Panc1 (cell line): ENCODE measurements at regions not wholly inside any gene's neighbourhood (a gene's known extent, or its start where the extent isn't known, plus 50 kb on each side); places are given as distances from the start of the nearest gene placed in this dataset.
"Not testable (repeated sequence)": the region's sequence is repeated elsewhere in the genome, so short reads cannot be mapped to it uniquely, and the experiment has no call there.

Source experiments
- ATAC-seq: fragments of 200-7000 bp; cut with Tn5 transposase; 2 replicates; pipeline ENCODE4 v1.9.1; 2020; ENCODE audit warnings: mild to moderate bottlenecking, moderate library complexity
- BruUV-seq: library from RNA; stranded (reverse); fragments of 400-500 nt; replicated peaks from 2 replicates; lab custom pipeline; 2021; lab: Mats Ljungman, UMichigan
- CTCF ChIA-PET: fragments of 300-600 bp; sonication (Branson Sonifier 250); formaldehyde crosslinking; loops from one replicate; lab custom pipeline; 2022; ENCODE audit warnings: antibody characterized with exemption; lab: Charles Lee
- POLR2A ChIA-PET: fragments of 300-600 bp; sonication (Branson Sonifier 250); formaldehyde crosslinking; loops from one replicate; lab custom pipeline; 2022; ENCODE audit warnings: antibody characterized with exemption; lab: Charles Lee
- DNase-seq: peaks from one replicate; pipeline ENCODE4 v3.0.0-alpha.2; 2010; ENCODE audit warnings: low read depth, low spot score
- H3K27ac ChIP-seq: 2 replicates; pipeline ENCODE4 v1.5.1; 2011; ENCODE audit warnings: mild to moderate bottlenecking, low read length, inconsistent platforms
- H3K27me3 ChIP-seq: fragments of 200-500 bp; sonication (Bioruptor generic); 2 replicates; pipeline ENCODE4 v1.6.0; 2014; ENCODE audit warnings: low read length, inconsistent platforms; ENCODE audit not compliant: control insufficient read depth, insufficient read depth
- H3K36me3 ChIP-seq: fragments of 200-500 bp; sonication (Bioruptor generic); 2 replicates; pipeline ENCODE4 v1.5.1; 2014; ENCODE audit warnings: inconsistent platforms, mild to moderate bottlenecking, low read length, moderate library complexity; ENCODE audit not compliant: control insufficient read depth, insufficient read depth
- H3K4me1 ChIP-seq: 2 replicates; pipeline ENCODE4 v1.5.1; 2011; ENCODE audit warnings: inconsistent platforms, mild to moderate bottlenecking, low read length, moderate library complexity; ENCODE audit not compliant: control insufficient read depth, insufficient read depth
- H3K4me3 ChIP-seq, 2 experiments: 2 replicates each; pipeline ENCODE4 v1.5.1; 2011 to 2012; ENCODE audit warnings: low read depth in 2 of 2, low read length in 2 of 2, mild to moderate bottlenecking in 2 of 2, inconsistent platforms in 1 of 2, moderate library complexity in 1 of 2
- H3K9me3 ChIP-seq: fragments of 200-500 bp; sonication (Bioruptor generic); 2 replicates; pipeline ENCODE4 v1.5.1; 2014; ENCODE audit warnings: low read depth, mild to moderate bottlenecking, inconsistent platforms, low read length, moderate library complexity; ENCODE audit not compliant: control insufficient read depth, insufficient read depth
- POLR2AphosphoS5 ChIP-seq: IDR thresholded peaks from 2 replicates; pipeline ENCODE4 v1.6.1; 2012; ENCODE audit warnings: mild to moderate bottlenecking, low read depth, low read length, moderate library complexity
- SIN3A ChIP-seq: IDR thresholded peaks from 2 replicates; pipeline ENCODE4 v1.6.1; 2012; ENCODE audit warnings: low read depth, mild to moderate bottlenecking, low read length, moderate library complexity, borderline replicate concordance; ENCODE audit not compliant: insufficient read depth
- TCF7L2 ChIP-seq: IDR thresholded peaks from 2 replicates; pipeline ENCODE4 v1.6.1; 2011; ENCODE audit warnings: mild to moderate bottlenecking, low read depth, low read length, inconsistent platforms
- in situ Hi-C: cut with HindIII; loops from 2 replicates; pipeline ENCODE4 v1.10.0; 2016; ENCODE audit warnings: low sequenced_read_pairs, low pct_unique_long_range_greater_than_20kb
- intact Hi-C: fragments of 100-400 bp; cut with micrococcal nuclease; formaldehyde crosslinking; loops from one replicate; pipeline ENCODE4 v1.10.0; 2022; ENCODE audit not compliant: unreplicated experiment
- TF ChIP-seq, protein P1 (sequence below): fragments of 450-650 bp; IDR thresholded peaks from 2 replicates; pipeline ENCODE4 v1.5.1; 2017; ENCODE audit warnings: mild to moderate bottlenecking
- TF ChIP-seq, protein P2 (sequence below), 2 experiments: IDR thresholded peaks; 2 replicates each; pipeline ENCODE4 v1.6.1; 2011 to 2012; ENCODE audit warnings: low read depth in 2 of 2, control low read depth in 1 of 2, low read length in 1 of 2, mild to moderate bottlenecking in 1 of 2, moderate library complexity in 1 of 2; ENCODE audit not compliant: insufficient read depth in 1 of 2

DNA sequence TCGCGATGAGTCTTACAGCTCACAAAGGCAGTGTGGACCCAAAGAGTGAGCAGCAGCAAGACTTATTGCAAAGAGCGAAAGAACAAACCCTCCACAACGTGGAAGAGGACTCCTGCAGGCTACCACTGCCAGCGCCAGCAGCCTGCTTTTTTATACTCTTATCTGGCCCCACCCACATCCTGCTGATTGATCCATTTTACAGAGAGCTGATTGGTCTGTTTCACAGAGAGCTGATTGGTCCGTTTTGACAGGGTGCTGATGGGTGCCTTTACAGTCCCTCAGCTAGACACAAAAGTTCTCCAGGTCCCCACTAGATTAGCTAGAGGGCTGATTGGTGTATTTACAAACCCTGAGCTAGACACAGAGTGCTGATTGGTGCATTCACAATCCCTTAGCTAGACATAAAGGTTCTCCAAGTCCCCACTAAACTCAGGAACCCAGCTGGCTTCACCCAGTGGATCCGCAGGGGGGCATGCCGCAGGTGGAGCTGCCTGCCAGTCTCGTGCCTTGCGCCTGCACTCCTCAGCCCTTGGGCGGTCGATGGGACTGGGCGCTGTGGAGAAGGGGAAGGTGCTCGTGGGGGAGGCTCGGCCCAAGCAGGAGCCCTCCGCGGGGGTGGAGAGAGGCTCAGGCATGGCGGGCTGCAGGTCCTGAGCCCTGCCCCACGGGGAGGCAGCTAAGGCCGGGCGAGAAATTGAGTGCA is 75.7 kb downstream of the QDPR start:
- ATAC-seq, H3K4me1 ChIP-seq, POLR2A ChIA-PET, H3K27ac ChIP-seq, H3K4me3 ChIP-seq, in situ Hi-C loops, H3K27me3 ChIP-seq, intact Hi-C loops, H3K36me3 ChIP-seq, BruUV-seq, DNase-seq, H3K9me3 ChIP-seq, CTCF ChIA-PET: not testable (repeated sequence)

DNA sequence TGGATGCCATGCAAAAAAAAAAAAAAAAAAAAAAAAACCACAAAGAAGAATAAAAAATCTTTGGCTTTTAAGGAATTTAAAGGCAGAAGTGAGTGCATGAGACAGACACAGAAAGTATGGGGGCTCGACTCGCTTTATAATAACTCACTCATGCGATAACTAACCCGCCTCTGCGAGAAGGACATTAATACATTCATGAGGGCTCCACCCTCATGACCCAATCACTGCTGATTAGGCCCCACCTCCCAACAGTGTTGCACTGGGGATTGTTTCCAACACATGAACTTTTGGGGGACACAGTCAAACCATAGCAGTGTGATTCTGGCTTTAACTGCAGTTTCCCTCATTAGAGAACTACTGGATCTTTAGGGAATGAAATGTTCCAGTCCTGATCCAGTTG is 78.1 kb downstream of the QDPR start:
- no TSS peak for BruUV-seq
- no peaks in the 10 kb centered on the region for H3K27me3 ChIP-seq
- no peaks in the 10 kb centered on the region for H3K4me1 ChIP-seq
- no peak for TF ChIP-seq TCF7L2
- no peak for TF ChIP-seq SIN3A
- TF ChIP-seq, protein P1, sequence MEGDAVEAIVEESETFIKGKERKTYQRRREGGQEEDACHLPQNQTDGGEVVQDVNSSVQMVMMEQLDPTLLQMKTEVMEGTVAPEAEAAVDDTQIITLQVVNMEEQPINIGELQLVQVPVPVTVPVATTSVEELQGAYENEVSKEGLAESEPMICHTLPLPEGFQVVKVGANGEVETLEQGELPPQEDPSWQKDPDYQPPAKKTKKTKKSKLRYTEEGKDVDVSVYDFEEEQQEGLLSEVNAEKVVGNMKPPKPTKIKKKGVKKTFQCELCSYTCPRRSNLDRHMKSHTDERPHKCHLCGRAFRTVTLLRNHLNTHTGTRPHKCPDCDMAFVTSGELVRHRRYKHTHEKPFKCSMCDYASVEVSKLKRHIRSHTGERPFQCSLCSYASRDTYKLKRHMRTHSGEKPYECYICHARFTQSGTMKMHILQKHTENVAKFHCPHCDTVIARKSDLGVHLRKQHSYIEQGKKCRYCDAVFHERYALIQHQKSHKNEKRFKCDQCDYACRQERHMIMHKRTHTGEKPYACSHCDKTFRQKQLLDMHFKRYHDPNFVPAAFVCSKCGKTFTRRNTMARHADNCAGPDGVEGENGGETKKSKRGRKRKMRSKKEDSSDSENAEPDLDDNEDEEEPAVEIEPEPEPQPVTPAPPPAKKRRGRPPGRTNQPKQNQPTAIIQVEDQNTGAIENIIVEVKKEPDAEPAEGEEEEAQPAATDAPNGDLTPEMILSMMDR: no peak
- TF ChIP-seq, protein P2, sequence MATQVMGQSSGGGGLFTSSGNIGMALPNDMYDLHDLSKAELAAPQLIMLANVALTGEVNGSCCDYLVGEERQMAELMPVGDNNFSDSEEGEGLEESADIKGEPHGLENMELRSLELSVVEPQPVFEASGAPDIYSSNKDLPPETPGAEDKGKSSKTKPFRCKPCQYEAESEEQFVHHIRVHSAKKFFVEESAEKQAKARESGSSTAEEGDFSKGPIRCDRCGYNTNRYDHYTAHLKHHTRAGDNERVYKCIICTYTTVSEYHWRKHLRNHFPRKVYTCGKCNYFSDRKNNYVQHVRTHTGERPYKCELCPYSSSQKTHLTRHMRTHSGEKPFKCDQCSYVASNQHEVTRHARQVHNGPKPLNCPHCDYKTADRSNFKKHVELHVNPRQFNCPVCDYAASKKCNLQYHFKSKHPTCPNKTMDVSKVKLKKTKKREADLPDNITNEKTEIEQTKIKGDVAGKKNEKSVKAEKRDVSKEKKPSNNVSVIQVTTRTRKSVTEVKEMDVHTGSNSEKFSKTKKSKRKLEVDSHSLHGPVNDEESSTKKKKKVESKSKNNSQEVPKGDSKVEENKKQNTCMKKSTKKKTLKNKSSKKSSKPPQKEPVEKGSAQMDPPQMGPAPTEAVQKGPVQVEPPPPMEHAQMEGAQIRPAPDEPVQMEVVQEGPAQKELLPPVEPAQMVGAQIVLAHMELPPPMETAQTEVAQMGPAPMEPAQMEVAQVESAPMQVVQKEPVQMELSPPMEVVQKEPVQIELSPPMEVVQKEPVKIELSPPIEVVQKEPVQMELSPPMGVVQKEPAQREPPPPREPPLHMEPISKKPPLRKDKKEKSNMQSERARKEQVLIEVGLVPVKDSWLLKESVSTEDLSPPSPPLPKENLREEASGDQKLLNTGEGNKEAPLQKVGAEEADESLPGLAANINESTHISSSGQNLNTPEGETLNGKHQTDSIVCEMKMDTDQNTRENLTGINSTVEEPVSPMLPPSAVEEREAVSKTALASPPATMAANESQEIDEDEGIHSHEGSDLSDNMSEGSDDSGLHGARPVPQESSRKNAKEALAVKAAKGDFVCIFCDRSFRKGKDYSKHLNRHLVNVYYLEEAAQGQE (IDR thresholded peaks at IDR 0.05; ENCODE audit: insufficient read depth in 1 of 2, low read depth in 2 of 2, low read length in 1 of 2): no peak
- no peak for TF ChIP-seq POLR2AphosphoS5
- intact Hi-C loops (no loop called here), in situ Hi-C loops (no loop called here)
- ChIA-PET CTCF (no interaction called here), POLR2A (no interaction called here)
- no peak overlapping the region for H3K4me3 ChIP-seq
- DNase-seq (no peak), ATAC-seq (no peak)
- H3K27ac ChIP-seq: no peak overlapping the region
- H3K36me3 ChIP-seq: no peaks in the 10 kb centered on the region
- H3K9me3 ChIP-seq: no peaks in the 10 kb centered on the region

DNA sequence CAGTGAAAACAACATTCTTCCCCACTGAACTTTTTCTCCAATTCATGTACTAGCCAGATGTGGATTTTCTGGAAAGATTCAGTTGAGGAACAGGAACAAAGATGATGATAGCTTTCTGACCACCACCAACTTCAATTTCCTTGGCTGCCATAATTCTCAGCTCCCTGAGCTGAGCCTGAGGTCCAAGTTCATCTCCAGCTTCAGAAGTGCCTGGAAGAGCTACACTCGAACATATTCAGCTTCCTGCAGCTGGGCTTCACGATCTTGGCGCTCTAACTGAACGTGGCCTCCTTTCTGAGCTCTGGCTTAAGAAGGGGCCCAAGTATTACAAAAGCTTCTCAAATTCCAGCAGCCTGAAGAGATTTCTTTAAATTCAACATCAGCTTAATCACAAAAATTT is 83.9 kb downstream of the QDPR start:
- no peak for ATAC-seq
- TF ChIP-seq, protein P1: no peak
- TF ChIP-seq, protein P2 (IDR thresholded peaks at IDR 0.05; ENCODE audit: insufficient read depth in 1 of 2, low read depth in 2 of 2, low read length in 1 of 2): no peak
- TF ChIP-seq SIN3A (no peak), POLR2AphosphoS5 (no peak), TCF7L2 (no peak)
- no peaks in the 10 kb centered on the region for H3K4me1 ChIP-seq
- H3K27me3 ChIP-seq: no peaks in the 10 kb centered on the region
- no peak for DNase-seq
- in situ Hi-C loops (no loop called here), intact Hi-C loops (no loop called here)
- no peak overlapping the region for H3K4me3 ChIP-seq
- ChIA-PET POLR2A (no interaction called here), CTCF (no interaction called here)
- no peaks in the 10 kb centered on the region for H3K9me3 ChIP-seq
- no peak overlapping the region for H3K27ac ChIP-seq
- H3K36me3 ChIP-seq: no peaks in the 10 kb centered on the region
- BruUV-seq: no TSS peak
